Central memory CD8-positive, alpha-beta T cell (primary cell): ENCODE measurements at regions not wholly inside any gene's neighbourhood (a gene's known extent, or its start where the extent isn't known, plus 50 kb on each side); places are given as distances from the start of the nearest gene placed in this dataset.
A peak's percentile ranks its signal among the peaks of the same experiment; 100 is the strongest.
"Not testable (repeated sequence)": the region's sequence is repeated elsewhere in the genome, so short reads cannot be mapped to it uniquely, and the experiment has no call there.

Experiments
- ATAC-seq: fragments of 150-1000 bp; cut with Tn5 transposase; replicated peaks from 2 replicates; pipeline ENCODE4 v1.10.0; 2022; ENCODE audit warnings: mild to moderate bottlenecking, moderate FRiP score, moderate number of reproducible peaks; ENCODE audit not compliant: poor library complexity, severe bottlenecking; ENCODE audit errors: extremely low read depth
- DNase-seq, 2 donors: peaks; one replicate each; pipeline ENCODE4 v3.0.0; 2021; ENCODE audit warnings: low spot score in 2 of 2
- H3K27ac Mint-ChIP-seq: one replicate; pipeline ENCODE4 v1.8.0; 2022; ENCODE audit warnings: low read depth, mild to moderate bottlenecking, moderate library complexity, mixed read lengths
- H3K27me3 Mint-ChIP-seq: one replicate; pipeline ENCODE4 v1.8.0; 2022; ENCODE audit warnings: mixed read lengths
- H3K36me3 Mint-ChIP-seq: one replicate; pipeline ENCODE4 v1.8.0; 2022; ENCODE audit warnings: mild to moderate bottlenecking, moderate library complexity, mixed read lengths; ENCODE audit not compliant: insufficient read depth
- H3K4me1 Mint-ChIP-seq: one replicate; pipeline ENCODE4 v1.8.0; 2022; ENCODE audit warnings: mixed read lengths
- H3K4me3 Mint-ChIP-seq: one replicate; pipeline ENCODE4 v1.8.0; 2022; ENCODE audit warnings: mild to moderate bottlenecking, moderate library complexity, mixed read lengths
- H3K9me3 Mint-ChIP-seq: one replicate; pipeline ENCODE4 v1.8.0; 2022; ENCODE audit warnings: mixed read lengths

DNA sequence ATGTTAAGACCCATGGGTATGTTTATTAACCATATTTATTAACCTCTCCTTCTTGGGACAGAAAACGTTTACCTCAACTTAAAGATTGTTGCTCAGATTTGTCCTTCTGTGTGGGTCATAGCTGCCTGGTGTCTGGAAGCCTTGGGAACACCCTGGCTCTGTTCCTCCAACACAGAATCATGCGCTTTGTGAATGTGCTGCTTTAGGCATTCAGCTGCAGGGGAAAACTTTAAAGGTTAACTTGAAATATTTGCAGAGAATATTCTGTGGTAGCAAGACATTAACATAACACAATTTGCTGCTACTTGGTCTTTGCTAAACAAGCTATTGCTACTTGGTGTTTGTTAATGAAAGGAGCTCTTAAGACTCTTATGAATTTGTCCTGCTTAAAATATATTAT, 50.5 kb upstream of the THOC3 start:
- not testable (repeated sequence) for ATAC-seq, H3K27ac Mint-ChIP-seq

DNA sequence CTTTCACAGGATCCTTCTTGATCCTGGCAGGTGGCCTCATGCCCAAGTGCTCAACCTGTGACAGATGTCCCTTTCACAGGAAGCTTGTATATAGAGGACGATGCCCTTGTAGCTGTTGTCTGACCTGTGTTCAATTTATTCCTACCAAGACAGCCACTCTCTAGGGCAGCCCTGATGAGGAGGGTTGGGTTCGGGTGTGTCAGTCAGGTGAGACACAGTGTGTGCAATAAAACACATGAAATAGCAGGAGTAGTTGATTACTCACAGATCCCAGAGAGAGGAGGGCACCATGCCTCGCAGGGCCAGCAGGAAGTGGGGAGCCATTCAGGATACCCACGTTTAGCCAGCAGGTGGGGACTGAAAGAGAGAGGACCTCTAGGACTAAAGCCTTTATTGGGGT, 52.7 kb upstream of the THOC3 start:
- not testable (repeated sequence) for DNase-seq, H3K36me3 Mint-ChIP-seq, H3K27me3 Mint-ChIP-seq, H3K9me3 Mint-ChIP-seq, H3K27ac Mint-ChIP-seq, ATAC-seq, H3K4me3 Mint-ChIP-seq, H3K4me1 Mint-ChIP-seq

More for the DNA sequence above, 50.5 kb upstream of the THOC3 start:
- not testable (repeated sequence) for H3K4me3 Mint-ChIP-seq, H3K27me3 Mint-ChIP-seq, H3K4me1 Mint-ChIP-seq, H3K36me3 Mint-ChIP-seq, H3K9me3 Mint-ChIP-seq, DNase-seq

DNA sequence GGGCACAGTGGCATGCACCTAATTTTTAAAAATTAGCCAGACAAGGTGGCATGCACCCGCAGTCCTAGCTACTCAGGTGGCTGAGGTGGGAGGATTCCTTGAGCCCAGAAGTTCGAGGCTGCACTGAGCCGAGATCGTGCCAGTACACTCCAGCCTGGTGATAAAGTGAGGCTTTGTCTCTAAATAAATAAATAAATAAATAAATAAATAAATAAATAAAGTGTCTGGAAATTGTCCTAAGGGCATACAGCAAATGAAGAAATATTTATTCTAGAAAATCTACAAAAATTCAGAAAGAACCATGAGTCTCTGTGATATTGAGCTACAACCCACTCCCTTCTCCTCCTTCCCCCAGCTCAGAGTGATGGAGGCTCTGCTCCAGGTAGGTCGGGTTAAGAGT, 55.4 kb upstream of the THOC3 start:
- not testable (repeated sequence) for H3K4me3 Mint-ChIP-seq, H3K36me3 Mint-ChIP-seq, H3K4me1 Mint-ChIP-seq, H3K27ac Mint-ChIP-seq, H3K9me3 Mint-ChIP-seq, ATAC-seq, H3K27me3 Mint-ChIP-seq, DNase-seq

DNA sequence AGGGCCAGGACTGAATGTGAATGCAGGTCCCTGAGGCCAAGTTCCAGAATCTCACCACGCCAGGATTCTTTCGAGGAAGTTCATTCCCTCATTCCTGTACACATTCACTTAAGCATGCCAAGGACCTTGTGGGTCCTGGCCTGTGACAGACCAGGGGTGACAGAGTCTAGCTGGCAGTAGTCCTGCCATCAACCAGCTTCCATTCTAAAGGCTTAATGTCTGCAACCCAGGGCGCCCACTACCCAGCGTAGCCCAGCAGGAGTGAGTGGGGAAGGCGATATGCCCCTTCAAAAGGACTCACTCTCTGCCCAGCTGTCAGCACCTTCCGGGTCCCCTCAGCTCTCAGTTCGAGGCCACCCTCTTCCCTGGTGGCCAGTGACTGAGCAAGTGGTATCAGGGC, 61.3 kb upstream of the THOC3 start:
- not testable (repeated sequence) for H3K36me3 Mint-ChIP-seq
- H3K27ac Mint-ChIP-seq = peak overlapping the region; percentile 92

DNA sequence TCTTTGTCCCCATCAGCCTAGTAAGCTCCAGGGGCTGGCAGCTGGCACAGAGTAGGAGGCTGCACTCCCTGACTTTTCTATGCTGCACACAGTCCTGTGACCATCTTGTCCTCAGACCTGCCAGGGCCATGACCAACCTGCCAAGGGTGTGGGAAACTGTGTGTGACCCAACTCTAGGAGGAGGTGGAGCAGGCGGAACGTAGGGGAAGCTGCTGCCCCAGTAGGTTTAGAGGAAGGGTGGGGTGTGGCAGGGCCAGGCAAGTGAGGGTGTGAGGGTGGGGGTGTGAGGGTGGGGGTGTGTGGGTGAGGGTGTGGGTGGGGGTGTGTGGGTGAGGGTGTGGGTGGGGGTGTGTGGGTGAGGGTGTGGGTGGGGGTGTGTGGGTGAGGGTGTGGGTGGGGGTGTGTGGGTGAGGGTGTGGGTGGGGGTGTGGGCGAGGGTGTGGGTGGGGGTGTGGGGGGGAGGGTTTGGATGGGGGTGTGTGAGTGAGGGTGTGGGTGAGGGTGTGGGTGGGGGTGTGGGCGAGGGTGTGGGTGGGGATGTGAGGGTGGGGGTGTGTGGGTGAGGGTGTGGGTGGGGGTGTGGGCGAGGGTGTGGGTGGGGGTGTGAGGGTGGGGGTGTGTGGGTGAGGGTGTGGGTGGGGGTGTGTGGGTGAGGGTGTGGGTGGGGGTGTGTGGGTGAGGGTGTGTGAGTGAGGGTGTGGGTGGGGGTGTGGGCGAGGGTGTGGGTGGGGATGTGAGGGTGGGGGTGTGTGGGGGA, 62.4 kb upstream of the THOC3 start:
- H3K36me3 Mint-ChIP-seq, H3K27me3 Mint-ChIP-seq, H3K4me3 Mint-ChIP-seq, DNase-seq, H3K9me3 Mint-ChIP-seq, H3K4me1 Mint-ChIP-seq, H3K27ac Mint-ChIP-seq: not testable (repeated sequence)
- ATAC-seq = peak; percentile 57

More for the DNA sequence above, 61.3 kb upstream of the THOC3 start:
- not testable (repeated sequence) for H3K4me1 Mint-ChIP-seq, H3K27me3 Mint-ChIP-seq, DNase-seq, ATAC-seq, H3K9me3 Mint-ChIP-seq, H3K4me3 Mint-ChIP-seq

DNA sequence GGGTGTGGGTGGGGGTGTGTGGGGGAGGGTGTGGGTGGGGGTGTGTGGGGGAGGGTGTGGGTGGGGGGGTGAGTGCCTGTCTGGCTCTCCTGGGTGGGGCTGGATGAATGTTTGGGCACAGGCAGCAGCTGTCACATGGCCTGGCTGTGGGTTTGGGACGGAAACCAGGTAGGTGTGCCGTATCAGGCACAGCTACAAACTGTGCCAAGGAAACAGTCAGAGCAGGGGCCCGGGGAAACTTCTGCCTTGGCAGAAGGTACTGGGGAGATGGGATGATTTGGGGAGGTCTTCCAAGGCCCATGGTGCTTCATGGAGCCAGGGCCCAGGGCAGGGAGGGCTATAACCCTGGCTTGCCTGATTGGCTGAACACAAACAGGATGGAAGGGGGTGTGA, 63.0 kb upstream of the THOC3 start:
- DNase-seq, H3K36me3 Mint-ChIP-seq, H3K4me1 Mint-ChIP-seq, H3K27me3 Mint-ChIP-seq, H3K9me3 Mint-ChIP-seq, H3K4me3 Mint-ChIP-seq, H3K27ac Mint-ChIP-seq: not testable (repeated sequence)
- peak; percentile 57 for ATAC-seq

DNA sequence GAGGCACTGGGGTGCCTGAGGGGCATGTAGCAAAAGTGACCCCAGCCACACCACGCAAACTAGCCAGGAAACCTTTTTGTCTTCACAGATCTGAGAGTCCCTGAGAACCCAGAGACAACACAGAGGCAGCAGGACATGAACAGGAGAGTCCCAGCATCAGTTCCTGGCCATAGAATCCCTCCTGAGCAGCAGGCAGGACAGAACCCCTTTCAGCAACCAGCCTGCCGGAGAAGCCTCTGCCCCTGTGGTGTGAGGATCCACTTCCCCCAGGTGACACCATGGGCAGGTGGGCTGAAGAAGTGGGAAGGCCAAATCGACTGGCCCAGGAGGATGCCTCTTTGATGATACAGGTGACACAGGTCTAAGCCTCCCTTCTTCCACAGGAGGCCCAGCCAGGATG, 65.1 kb upstream of the THOC3 start:
- not testable (repeated sequence) for ATAC-seq, H3K4me3 Mint-ChIP-seq, DNase-seq, H3K27ac Mint-ChIP-seq, H3K9me3 Mint-ChIP-seq, H3K36me3 Mint-ChIP-seq, H3K4me1 Mint-ChIP-seq, H3K27me3 Mint-ChIP-seq

DNA sequence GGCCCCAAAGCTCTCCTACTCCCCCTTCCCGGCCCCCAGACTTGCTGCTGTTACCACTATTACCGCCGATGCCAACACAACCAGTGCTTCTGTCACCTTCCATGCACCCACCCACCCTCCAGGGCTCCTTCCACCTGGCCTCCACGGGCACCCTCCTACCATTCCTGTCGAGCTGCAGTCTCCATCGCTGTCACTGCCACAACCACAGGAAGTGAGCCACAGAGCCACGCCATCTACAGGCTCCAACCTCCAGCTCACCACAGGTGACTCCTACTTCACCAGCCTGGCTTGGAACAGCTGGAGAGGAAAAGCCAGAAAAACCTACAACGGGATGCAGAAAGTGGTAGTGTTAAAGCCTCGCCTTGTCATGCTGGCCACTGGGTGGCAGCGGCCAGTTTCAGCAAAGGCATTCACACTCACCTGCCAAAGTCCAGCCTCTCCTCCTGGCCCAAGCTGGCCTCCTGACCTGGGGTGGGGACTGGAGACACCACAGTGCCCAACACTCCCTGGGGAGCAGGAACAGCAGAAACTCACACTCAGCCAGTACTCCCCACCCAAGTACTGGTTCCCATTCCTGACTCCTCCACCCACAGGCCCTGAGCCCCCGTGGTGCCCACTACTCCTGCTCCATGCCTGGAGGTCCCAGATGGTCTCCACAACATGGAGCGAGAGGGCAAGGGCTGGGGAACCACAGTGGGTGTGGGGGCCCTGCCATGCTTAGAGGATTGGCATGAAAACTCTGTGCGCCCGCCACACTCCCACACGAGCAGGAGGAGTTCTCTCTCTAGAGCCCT, 66.5 kb upstream of the THOC3 start:
- peak; percentile 20 for ATAC-seq

DNA sequence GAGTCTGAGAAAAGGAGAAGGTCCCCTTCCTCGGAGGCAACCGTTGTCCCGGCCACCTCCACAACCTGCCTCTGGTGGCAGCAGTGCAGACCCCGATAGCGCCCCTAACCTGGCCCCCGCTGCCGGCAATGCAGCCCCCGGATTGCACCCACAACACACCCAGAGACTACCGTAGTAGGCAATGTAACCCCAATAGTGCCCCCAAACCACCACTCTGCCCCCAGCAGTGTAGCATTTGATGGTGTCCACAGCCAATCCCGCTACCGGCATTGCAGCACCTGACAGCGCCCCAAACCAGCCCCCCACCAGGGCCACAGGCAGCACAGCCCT, 67.1 kb upstream of the THOC3 start:
- H3K27ac Mint-ChIP-seq, ATAC-seq, DNase-seq, H3K27me3 Mint-ChIP-seq, H3K4me1 Mint-ChIP-seq, H3K36me3 Mint-ChIP-seq, H3K9me3 Mint-ChIP-seq: not testable (repeated sequence)
- H3K4me3 Mint-ChIP-seq = peak overlapping the region; percentile 18

More for the DNA sequence above, 66.5 kb upstream of the THOC3 start:
- not testable (repeated sequence) for H3K27me3 Mint-ChIP-seq, DNase-seq, H3K27ac Mint-ChIP-seq, H3K4me1 Mint-ChIP-seq, H3K9me3 Mint-ChIP-seq, H3K36me3 Mint-ChIP-seq
- peak overlapping the region; percentile 18 for H3K4me3 Mint-ChIP-seq

DNA sequence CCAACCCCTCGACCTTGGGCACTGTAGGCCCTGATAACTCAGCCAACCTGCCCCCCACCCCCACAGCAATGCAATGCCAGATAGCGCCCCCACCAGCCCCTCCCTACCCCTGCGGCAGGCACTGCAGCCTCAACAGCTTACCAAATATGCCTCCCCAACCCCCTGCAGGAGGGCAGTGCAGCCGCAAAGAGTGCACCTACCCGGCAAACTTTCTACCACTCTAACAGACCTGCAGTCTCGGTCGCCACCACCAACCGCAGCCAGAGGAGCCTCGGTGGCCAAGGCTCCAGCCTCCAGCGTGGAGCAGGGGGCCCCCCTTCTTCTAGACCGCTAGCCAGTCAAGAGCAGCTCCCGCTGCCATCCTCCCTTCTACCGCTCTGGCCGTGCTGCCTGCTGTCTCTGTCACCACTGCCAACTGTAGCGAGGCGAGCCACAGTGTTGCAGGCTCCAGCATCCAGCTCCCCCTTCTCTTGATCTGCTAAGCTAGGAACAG, 67.7 kb upstream of the THOC3 start:
- Mint-ChIP-seq H3K27ac (peak overlapping the region; percentile 29), H3K4me3 (peak overlapping the region; percentile 8)
- not testable (repeated sequence) for H3K4me1 Mint-ChIP-seq, ATAC-seq, H3K27me3 Mint-ChIP-seq, H3K36me3 Mint-ChIP-seq, H3K9me3 Mint-ChIP-seq, DNase-seq

DNA sequence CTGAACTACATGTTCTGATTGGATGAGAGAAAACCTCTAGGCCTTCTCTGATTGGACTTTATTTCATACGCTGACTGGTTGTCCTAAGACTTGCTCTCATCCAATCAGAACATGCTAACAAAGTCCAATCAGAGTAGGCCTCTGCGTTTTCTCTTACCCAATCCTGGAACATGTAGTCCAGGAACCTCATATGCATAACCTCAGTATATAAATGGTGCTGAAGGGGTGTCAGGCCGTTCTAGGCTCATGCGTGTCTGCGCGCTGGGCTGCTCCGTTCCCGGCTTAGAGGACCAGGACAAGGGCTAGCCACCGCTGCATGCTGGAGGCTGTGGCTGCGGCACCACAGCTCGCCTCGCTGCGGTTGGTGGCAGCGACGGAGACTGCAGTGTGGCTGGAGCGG, 68.3 kb upstream of the THOC3 start:
- not testable (repeated sequence) for DNase-seq, H3K4me1 Mint-ChIP-seq, H3K27me3 Mint-ChIP-seq, H3K36me3 Mint-ChIP-seq, ATAC-seq, H3K9me3 Mint-ChIP-seq
- peak overlapping the region; percentile 29 for H3K27ac Mint-ChIP-seq
- peak overlapping the region; percentile 8 for H3K4me3 Mint-ChIP-seq

DNA sequence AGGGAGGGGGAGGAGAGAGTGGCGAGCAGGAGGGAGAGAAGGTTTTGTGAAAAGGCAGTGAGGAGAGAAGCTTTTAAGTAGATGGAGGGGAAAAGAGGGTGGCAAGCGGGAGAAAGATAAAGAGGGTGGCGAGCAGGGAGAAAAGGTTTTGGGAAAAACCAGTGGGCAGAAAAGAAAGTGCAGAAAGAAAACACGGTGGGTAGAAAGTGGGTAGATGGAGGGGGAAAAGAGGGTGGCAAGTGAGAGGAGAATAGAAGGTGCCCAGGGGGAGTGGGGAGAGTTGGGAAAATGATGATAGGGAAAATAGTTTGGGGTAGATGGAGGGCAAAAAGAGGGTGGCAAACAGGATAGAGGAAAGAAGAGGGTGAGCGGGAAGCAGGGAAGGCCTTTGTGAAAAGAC, 69.1 kb upstream of the THOC3 start:
- ATAC-seq, H3K4me1 Mint-ChIP-seq, H3K9me3 Mint-ChIP-seq, H3K36me3 Mint-ChIP-seq, H3K27me3 Mint-ChIP-seq, DNase-seq, H3K4me3 Mint-ChIP-seq: not testable (repeated sequence)
- H3K27ac Mint-ChIP-seq = peak overlapping the region; percentile 8
